GM12865 (cell line): ENCODE measurements at regions not wholly inside any gene's neighbourhood (a gene's known extent, or its start where the extent isn't known, plus 50 kb on each side); places are given as distances from the start of the nearest gene placed in this dataset.

ENCODE experiments used
- DNase-seq: peaks from one replicate; pipeline ENCODE4 v3.0.0; 2010; ENCODE audit warnings: low read depth
- H3K4me3 ChIP-seq: 2 replicates; pipeline ENCODE4 v1.5.1; 2011; ENCODE audit warnings: mild to moderate bottlenecking, low read depth, low read length, control low read depth
- TF ChIP-seq, protein P1 (sequence below): IDR thresholded peaks from 2 replicates; pipeline ENCODE4 v1.5.1; 2011; ENCODE audit warnings: low read length, control low read depth, low read depth, inconsistent platforms; ENCODE audit not compliant: insufficient read depth; ENCODE audit errors: missing control alignments

DNA sequence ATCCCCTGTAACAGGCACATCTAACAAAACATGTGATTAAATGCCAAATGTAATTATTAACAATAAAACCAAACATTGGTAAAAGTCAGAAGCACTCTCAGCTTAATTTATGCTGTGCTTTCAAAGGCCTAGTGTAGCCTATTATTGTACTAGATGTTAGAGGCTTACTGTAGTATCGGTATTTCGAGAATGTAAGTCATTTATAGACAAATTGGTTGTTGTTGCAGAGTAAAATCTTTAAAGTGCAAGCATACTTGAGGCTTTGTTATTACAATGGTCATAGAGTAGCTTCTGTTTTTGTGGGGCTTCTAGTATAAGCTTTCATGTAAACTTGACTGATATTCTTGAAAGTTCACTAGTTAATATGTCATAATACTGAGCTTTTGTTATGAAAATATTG lies 965.8 kb downstream of the PLA2G4A start:
- DNase-seq = no peak
- no peak overlapping the region for H3K4me3 ChIP-seq
- TF ChIP-seq, protein P1, sequence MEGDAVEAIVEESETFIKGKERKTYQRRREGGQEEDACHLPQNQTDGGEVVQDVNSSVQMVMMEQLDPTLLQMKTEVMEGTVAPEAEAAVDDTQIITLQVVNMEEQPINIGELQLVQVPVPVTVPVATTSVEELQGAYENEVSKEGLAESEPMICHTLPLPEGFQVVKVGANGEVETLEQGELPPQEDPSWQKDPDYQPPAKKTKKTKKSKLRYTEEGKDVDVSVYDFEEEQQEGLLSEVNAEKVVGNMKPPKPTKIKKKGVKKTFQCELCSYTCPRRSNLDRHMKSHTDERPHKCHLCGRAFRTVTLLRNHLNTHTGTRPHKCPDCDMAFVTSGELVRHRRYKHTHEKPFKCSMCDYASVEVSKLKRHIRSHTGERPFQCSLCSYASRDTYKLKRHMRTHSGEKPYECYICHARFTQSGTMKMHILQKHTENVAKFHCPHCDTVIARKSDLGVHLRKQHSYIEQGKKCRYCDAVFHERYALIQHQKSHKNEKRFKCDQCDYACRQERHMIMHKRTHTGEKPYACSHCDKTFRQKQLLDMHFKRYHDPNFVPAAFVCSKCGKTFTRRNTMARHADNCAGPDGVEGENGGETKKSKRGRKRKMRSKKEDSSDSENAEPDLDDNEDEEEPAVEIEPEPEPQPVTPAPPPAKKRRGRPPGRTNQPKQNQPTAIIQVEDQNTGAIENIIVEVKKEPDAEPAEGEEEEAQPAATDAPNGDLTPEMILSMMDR = no peak

DNA sequence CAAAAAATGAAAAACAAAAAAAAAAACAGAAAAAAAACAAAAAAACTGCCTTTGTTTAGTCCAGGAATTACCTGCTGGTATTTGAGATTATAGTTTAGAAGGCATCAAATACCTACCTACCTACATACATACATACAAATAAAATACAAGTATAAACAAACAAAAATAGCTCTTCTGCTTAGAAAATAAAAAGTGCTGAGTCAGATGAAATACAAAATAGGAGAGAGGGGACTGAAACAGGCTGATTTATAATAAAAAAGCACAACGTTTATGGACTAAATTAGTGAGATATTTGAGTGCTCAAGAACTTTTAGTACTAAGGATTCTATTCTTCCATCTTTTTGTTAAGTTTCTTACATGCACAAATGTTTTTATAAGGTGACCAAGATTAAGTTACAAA lies 980.8 kb downstream of the PLA2G4A start:
- TF ChIP-seq, protein P1 = no peak
- DNase-seq = no peak
- no peak overlapping the region for H3K4me3 ChIP-seq

DNA sequence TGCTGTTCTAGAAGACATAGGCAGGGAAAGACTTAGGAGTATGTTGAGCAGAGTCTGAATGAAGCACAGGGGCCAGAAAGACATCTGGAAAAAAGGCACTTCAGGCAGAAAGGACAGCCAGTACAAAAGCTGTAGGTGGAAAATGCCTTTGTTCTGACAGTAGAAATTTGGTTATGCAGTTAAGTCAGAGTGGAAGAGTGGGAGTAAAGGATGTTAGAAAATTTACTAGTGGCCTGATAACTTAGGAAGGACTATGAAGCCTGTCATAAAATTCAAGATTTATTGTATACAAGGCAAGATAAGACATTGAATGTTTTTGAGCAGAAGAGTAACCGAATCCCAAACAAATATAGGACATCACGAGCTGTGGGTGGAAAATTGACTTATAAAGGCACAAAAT lies 987.9 kb downstream of the PLA2G4A start:
- DNase-seq = no peak
- no peak overlapping the region for H3K4me3 ChIP-seq
- TF ChIP-seq, protein P1 = no peak

GRCh38 chr1:187817782-187818181 lies 989.0 kb downstream of the PLA2G4A start:
- no peak overlapping the region for H3K4me3 ChIP-seq
- TF ChIP-seq, protein P1 = peak; percentile 16
- DNase-seq = peak; percentile 6

DNA sequence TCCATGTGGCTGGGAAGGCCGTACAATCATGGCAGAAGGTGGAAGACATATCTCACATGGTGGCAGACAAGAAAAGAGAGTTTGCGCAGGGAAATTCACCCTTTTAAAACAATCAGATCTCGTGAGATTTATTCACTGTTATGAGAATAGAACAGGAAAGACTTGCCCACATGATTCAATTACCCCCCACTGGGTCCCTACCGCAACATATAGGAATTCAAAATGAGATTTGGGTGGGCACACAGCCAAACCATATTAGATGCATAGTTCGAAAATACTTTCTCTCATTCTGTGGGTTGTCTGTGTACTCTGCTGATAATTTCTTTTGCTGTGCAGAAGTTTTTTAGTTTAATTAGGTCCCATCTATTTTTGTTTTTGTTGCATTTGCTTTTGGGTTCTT lies 990.3 kb downstream of the PLA2G4A start:
- TF ChIP-seq, protein P1 = no peak
- DNase-seq = no peak
- no peak overlapping the region for H3K4me3 ChIP-seq

- TF ChIP-seq, protein P1 = no peak
- no peak for DNase-seq
Measured at GRCh38 chr1:187836557-187836956, 1007.8 kb downstream of the PLA2G4A start.

GRCh38 chr1:187837787-187838186 lies 1009.0 kb downstream of the PLA2G4A start:
- TF ChIP-seq, protein P1 = no peak
- no peak overlapping the region for H3K4me3 ChIP-seq
- no peak for DNase-seq

More at GRCh38 chr1:187836557-187836956, 1007.8 kb downstream of the PLA2G4A start:
- H3K4me3 ChIP-seq = no peak overlapping the region
